GM21717 (cell line): ENCODE measurements at regions not wholly inside any gene's neighbourhood (a gene's known extent, or its start where the extent isn't known, plus 50 kb on each side); places are given as distances from the start of the nearest gene placed in this dataset.
"Not testable (repeated sequence)": the region's sequence is repeated elsewhere in the genome, so short reads cannot be mapped to it uniquely, and the experiment has no call there.

Source experiments
- ATAC-seq: cut with Tn5 transposase; IDR thresholded peaks from one replicate; pipeline ENCODE4 v1.9.1; 2021; ENCODE audit warnings: mild to moderate bottlenecking, moderate library complexity; ENCODE audit not compliant: unreplicated experiment

DNA sequence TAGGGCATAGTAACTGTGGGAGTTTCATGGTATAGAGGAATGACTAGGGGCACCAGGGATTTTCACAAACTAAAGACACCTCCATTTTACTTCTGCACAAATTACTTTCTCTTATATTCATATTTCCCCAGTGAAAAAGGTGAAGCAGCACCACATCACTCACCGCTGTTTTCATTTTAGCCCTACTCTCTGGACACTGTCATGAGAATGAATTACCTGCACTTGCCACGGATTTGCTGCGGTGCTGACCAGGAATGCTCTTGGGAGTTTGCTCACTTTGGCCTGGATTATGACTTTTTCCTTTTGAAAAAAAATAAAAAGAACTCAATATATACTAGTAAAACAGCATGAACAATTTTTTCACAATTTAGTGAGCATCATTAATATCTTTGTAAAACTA lies 351.3 kb downstream of the NKX6-1 start:
- no peak for ATAC-seq

DNA sequence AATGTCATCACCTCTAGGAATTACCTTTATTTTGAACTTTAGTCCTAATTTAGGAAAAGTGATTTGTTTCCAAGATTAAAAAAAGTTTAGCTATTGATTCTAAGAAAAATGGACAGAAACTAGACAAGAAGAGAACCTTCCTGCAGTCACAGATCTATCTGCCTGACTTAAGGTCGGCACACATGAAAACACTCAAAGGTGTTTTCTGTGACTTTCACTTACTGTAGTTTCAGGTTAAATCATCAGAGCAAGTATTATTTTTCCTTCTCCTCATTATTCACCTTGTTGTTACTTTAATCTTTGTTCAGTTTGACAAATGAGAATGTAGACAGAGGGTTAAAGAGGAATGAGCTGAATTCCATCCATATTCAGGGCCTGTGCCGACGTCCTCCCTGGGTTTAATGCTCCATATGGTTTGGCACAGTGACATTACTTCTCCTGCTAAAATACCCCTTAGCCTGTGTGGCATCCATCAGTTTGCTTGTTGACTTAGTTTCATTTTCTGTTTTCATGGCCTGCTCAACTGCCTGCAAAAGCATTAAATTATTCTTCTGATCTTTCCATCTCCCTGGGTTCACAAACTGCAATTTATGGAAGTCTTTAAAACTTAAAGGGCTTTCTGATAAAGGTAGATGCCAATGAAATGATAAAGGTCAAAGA lies 352.7 kb downstream of the NKX6-1 start:
- peak; percentile 91 for ATAC-seq

GRCh38 chr4:84145176-84145575 lies 353.9 kb downstream of the NKX6-1 start:
- ATAC-seq: no peak

DNA sequence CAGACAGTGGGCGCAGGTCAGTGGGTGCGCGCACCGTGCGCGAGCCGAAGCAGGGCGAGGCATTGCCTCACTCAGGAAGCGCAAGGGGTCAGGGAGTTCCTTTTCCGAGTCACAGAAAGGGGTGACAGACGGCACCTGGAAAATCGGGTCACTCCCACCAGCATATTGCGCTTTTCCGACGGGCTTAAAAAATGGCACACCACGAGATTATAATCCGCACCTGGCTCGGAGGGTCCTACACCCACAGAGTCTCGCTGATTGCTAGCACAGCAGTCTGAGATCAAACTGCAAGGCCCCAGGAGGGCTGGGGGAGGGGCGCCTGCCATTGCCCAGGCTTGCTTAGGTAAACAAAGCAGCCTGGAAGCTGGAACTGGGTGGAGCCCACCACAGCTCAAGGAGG lies 372.2 kb downstream of the NKX6-1 start:
- not testable (repeated sequence) for ATAC-seq

- ATAC-seq: no peak
Observed at GRCh38 chr4:84126061-84126787, 372.9 kb downstream of the NKX6-1 start.

DNA sequence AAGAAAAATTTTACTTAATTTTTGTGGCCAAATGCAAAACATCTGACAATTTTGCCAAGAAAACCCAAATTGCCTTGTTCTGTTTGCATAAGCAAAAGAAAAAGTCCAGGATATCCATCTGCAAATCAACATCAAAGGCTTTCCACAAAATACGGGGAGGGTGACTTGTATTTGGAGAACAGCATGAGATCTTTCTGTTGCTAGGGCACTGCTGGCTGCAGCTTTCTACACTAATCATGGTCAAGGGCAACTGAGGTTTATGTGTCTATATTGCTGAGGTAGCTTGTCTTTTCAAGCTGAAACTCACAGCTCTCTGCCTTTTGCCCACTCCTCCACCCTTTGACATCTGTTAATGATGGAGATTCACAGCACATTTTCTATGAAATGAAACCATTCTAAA lies 389.1 kb downstream of the NKX6-1 start:
- no peak for ATAC-seq

DNA sequence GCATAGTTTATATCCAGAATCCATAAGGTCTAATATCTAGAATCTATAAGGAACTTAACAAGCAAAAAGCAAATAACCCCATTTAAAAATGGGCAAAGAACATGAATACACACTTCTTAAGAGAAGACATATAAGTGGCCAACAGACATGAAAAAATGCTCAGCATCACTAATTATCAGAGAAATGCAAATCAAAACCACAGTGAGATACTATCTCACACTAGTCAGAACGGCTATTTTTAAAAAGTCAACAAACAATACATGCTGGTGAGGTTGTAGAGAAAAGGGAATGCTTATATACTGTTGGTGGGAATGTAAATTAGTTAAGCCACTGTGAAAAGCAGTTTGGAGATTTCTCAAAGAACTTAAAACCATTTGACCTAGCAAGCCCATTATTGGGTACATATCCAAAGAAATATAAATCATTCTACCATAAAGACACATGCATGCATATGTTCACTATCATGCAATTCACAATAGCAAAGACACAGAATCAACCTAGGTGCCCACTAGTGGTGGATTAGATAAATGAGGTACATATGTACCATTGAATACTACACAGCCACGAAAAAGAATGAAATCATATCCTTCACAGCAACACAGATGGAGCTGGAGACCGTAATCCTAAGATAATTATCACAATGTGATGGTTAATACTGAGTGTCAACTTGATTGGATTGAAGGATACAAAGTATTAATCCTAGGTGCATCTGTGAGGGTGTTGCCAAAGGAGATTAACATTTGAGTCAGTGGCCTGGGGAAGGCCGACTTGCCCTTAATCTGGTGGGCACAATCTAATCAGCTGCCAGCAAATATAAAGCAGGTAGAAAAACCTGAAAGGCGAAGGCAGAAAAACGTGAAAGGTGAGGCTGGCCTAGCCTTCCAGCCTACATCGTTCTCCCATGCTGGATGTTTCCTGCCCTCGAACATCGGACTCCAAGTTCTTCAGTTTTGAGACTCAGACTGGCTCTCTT lies 397.2 kb downstream of the NKX6-1 start:
- ATAC-seq: not testable (repeated sequence)

DNA sequence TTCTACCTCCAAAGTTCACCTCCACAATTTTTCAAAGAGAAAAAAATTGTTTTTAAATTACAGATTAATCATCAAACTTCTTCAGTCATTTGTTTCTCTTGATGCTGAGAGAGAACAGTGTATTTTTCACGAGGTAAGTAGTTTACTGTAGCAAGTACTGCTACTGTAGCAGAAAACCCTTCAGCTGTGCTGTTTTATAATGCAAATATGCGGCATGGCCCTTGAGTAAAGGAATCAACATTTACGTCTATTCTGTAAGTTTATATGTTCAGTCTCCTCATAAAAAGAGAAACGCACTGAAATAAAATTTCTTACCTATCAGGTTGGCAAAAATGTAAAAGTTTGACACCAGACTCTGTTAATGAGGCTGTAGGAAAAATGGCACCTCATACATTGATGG lies 399.0 kb downstream of the NKX6-1 start:
- no peak for ATAC-seq

GRCh38 chr4:84099599-84099998 lies 399.5 kb downstream of the NKX6-1 start:
- no peak for ATAC-seq

DNA sequence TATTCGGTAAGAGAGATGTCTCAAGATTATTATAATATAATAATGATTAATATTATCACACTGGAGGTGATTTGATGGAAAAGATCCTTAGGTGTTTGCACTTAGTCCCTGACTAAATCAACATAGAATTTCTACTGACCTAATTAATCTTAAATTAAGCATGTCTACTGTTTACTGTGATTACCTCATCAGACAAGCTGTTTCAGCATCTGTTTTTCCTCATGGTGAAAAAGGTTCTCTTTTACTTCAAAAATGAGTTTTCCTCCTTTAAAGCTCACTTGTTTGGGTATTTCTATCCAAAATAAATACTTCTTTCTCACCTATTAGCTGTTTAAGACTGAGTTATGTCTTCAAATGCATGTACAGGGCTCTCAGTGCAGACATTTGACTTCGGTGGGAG lies 407.8 kb downstream of the NKX6-1 start:
- ATAC-seq: no peak

GRCh38 chr4:84089652-84090437 lies 409.2 kb downstream of the NKX6-1 start:
- ATAC-seq: no peak

- no peak for ATAC-seq
Observed at GRCh38 chr4:84085986-84086385, 413.1 kb downstream of the NKX6-1 start.

GRCh38 chr4:84070289-84070688 lies 428.8 kb downstream of the NKX6-1 start:
- no peak for ATAC-seq

- no peak for ATAC-seq
Observed at GRCh38 chr4:84063619-84064018, 435.5 kb downstream of the NKX6-1 start.

- no peak for ATAC-seq
Observed at GRCh38 chr4:84058201-84058600, 440.9 kb downstream of the NKX6-1 start.

- ATAC-seq: no peak
Observed at GRCh38 chr4:84051639-84052038, 447.5 kb downstream of the NKX6-1 start.

DNA sequence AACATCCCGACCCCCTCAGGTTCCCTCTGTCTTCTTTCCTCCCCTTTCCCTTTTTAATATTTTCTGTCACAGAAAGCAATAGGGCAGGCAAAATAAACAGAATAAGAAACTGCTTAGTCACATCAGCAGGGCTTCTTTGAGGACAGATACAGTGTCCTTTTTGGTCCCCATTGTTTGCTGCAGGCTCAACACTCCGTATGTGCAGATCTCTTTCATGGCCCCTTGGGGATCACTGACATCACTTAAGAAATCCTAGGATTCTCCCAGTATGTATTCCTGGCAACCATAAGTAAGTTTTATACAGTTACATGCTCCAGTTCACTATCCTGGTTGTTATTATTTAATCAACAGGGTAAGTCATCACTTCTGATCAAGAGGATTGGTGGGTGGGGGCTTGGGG lies 448.0 kb downstream of the NKX6-1 start:
- no peak for ATAC-seq

GRCh38 chr4:84050015-84050414 lies 449.1 kb downstream of the NKX6-1 start:
- no peak for ATAC-seq

DNA sequence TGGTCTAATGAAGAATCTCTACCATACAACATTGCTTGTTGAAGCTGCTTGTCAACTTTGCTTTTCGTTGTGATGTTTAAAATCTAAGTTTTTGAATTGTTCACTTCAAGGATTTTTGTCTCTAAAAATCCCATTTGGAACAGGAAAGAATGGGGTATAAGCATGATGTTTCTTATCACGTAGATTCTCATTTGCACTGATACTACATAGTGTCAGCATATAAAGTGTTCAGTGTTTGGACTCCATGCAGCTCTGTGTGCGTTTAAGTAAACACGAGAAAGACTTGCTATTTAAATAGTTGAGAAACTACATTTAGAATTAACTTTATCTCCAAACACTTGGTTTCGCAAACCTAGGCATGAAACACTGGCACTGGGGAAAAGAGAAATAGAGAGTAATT lies 452.5 kb downstream of the NKX6-1 start:
- no peak for ATAC-seq

DNA sequence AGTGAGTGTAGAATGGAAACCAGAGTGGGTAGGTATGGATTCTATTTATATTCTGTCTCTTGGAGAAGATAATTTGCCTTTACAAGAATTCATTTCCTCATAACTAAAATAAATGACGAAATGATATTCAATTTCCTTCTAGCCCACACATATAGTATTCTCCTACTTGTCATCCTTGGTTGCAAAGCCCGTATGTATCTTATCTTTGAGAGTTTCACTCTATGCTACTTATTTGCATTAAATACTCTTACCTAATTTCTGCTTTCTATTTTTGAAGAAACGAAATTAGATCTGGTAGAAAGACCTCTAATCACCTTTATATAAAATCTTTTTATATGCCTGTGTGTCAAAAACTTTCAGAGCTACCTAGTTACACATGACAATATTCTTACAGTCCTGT lies 457.7 kb downstream of the NKX6-1 start:
- ATAC-seq: no peak

- ATAC-seq: no peak
Observed at GRCh38 chr4:84035568-84035967, 463.5 kb downstream of the NKX6-1 start.
